ENCODE measurements at regions not wholly inside any gene's neighbourhood (a gene's known extent, or its start where the extent isn't known, plus 50 kb on each side); places are given as distances from the start of the nearest gene placed in this dataset.

- no peak for DNase-seq (ENCODE audit: low spot score)
- peaks cover 17% of the 10 kb centered on the region for H3K9me3 Mint-ChIP-seq (ENCODE audit: unreplicated experiment)
- H3K36me3 Mint-ChIP-seq (ENCODE audit: low read depth, unreplicated experiment): no peaks in the 10 kb centered on the region
- H3K27ac Mint-ChIP-seq (ENCODE audit: unreplicated experiment): no peak overlapping the region
- TF ChIP-seq, protein P1, sequence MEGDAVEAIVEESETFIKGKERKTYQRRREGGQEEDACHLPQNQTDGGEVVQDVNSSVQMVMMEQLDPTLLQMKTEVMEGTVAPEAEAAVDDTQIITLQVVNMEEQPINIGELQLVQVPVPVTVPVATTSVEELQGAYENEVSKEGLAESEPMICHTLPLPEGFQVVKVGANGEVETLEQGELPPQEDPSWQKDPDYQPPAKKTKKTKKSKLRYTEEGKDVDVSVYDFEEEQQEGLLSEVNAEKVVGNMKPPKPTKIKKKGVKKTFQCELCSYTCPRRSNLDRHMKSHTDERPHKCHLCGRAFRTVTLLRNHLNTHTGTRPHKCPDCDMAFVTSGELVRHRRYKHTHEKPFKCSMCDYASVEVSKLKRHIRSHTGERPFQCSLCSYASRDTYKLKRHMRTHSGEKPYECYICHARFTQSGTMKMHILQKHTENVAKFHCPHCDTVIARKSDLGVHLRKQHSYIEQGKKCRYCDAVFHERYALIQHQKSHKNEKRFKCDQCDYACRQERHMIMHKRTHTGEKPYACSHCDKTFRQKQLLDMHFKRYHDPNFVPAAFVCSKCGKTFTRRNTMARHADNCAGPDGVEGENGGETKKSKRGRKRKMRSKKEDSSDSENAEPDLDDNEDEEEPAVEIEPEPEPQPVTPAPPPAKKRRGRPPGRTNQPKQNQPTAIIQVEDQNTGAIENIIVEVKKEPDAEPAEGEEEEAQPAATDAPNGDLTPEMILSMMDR (IDR thresholded peaks at IDR 0.05; ENCODE audit: unreplicated experiment): no peak
- H3K4me3 Mint-ChIP-seq (ENCODE audit: unreplicated experiment): no peak overlapping the region
- no peaks in the 10 kb centered on the region for H3K27me3 Mint-ChIP-seq (ENCODE audit: unreplicated experiment)
- no peaks in the 10 kb centered on the region for H3K4me1 Mint-ChIP-seq (ENCODE audit: unreplicated experiment)
Measured at GRCh38 chr18:70870292-70870691, 581.4 kb downstream of the SOCS6 start.

DNA sequence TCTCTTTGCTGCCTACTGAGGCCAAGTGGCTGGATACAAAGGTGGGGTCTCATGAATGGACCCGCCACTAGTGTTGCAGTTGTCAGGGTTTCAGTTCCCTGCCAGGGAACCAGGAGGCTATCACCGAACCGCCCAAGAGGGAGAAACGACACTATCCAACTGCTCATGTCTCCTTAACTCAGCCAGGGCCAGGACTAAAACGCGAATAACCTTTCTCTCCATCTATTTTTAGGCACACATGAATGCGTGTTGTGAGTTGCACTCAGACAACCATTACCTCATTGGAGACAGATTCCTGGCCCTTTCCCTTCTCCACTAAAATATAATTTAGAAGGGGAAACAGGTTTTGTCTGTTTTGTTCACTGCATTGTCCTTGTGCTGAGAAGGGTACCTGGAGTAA, 559.5 kb downstream of the SOCS6 start:
- Mint-ChIP-seq H3K4me1 (ENCODE audit: unreplicated experiment) (no peaks in the 10 kb centered on the region), H3K36me3 (ENCODE audit: low read depth, unreplicated experiment) (peaks cover 4% of the 10 kb centered on the region), H3K27ac (ENCODE audit: unreplicated experiment) (no peak overlapping the region), H3K27me3 (ENCODE audit: unreplicated experiment) (no peaks in the 10 kb centered on the region), H3K9me3 (ENCODE audit: unreplicated experiment) (peaks cover 20% of the 10 kb centered on the region), H3K4me3 (ENCODE audit: unreplicated experiment) (no peak overlapping the region)
- TF ChIP-seq, protein P1 (IDR thresholded peaks at IDR 0.05; ENCODE audit: unreplicated experiment): no peak
- no peak for DNase-seq (ENCODE audit: low spot score)

GRCh38 chr18:70840649-70841048, 551.8 kb downstream of the SOCS6 start:
- Mint-ChIP-seq H3K27me3 (ENCODE audit: unreplicated experiment) (no peaks in the 10 kb centered on the region), H3K36me3 (ENCODE audit: low read depth, unreplicated experiment) (peaks cover 3% of the 10 kb centered on the region), H3K4me1 (ENCODE audit: unreplicated experiment) (no peaks in the 10 kb centered on the region), H3K9me3 (ENCODE audit: unreplicated experiment) (peaks cover 29% of the 10 kb centered on the region), H3K4me3 (ENCODE audit: unreplicated experiment) (no peak overlapping the region), H3K27ac (ENCODE audit: unreplicated experiment) (no peak overlapping the region)
- TF ChIP-seq, protein P1 (IDR thresholded peaks at IDR 0.05; ENCODE audit: unreplicated experiment): no peak
- no peak for DNase-seq (ENCODE audit: low spot score)

DNA sequence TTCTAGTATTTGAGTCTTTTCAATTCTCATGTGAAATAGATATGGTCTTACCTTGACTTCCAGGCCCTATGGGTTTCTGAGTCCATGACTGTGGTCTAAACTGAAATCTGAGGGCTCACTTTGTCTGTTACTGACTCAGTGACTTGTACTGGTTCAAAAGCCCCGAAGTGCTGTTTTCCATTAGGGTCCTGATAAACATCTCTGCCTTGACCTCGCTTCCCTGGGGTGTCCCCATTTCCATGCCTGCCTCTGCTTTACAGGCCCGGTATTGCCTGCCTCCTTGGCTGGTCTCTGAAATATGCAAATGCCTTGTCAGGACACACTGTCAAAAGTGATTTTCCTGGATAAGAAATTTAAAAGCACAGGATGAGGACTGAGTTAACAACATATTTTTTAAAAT, 538.8 kb downstream of the SOCS6 start:
- H3K27ac Mint-ChIP-seq (ENCODE audit: unreplicated experiment): no peak overlapping the region
- DNase-seq (ENCODE audit: low spot score): no peak
- H3K27me3 Mint-ChIP-seq (ENCODE audit: unreplicated experiment): peaks cover 2% of the 10 kb centered on the region
- H3K36me3 Mint-ChIP-seq (ENCODE audit: low read depth, unreplicated experiment): peaks cover 3% of the 10 kb centered on the region
- H3K4me1 Mint-ChIP-seq (ENCODE audit: unreplicated experiment): no peaks in the 10 kb centered on the region
- peaks cover 29% of the 10 kb centered on the region for H3K9me3 Mint-ChIP-seq (ENCODE audit: unreplicated experiment)
- TF ChIP-seq, protein P1 (IDR thresholded peaks at IDR 0.05; ENCODE audit: unreplicated experiment): no peak
- no peak overlapping the region for H3K4me3 Mint-ChIP-seq (ENCODE audit: unreplicated experiment)

DNA sequence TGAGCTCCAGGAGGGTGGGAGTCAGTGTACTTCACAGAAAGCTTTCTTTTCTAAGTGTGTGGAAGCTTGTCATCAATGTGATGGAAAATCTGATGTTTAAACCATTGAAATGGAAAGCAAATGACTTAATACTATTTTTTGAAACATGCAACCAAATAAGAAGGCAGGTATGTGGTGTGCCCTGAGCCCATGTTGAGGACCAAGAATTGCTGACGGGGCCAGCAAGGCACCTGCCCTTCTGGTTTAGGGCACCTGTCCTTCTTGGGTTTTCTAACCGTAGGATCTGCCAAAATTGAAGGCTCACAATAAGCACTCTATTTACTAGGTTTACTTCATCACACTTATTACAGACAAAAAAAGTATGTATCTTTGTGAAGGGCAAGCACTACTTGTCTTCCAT, 537.7 kb downstream of the SOCS6 start:
- peaks cover 2% of the 10 kb centered on the region for H3K27me3 Mint-ChIP-seq (ENCODE audit: unreplicated experiment)
- no peak for DNase-seq (ENCODE audit: low spot score)
- no peaks in the 10 kb centered on the region for H3K4me1 Mint-ChIP-seq (ENCODE audit: unreplicated experiment)
- H3K27ac Mint-ChIP-seq (ENCODE audit: unreplicated experiment): no peak overlapping the region
- peaks cover 20% of the 10 kb centered on the region for H3K9me3 Mint-ChIP-seq (ENCODE audit: unreplicated experiment)
- TF ChIP-seq, protein P1 (IDR thresholded peaks at IDR 0.05; ENCODE audit: unreplicated experiment): no peak
- H3K36me3 Mint-ChIP-seq (ENCODE audit: low read depth, unreplicated experiment): peaks cover 3% of the 10 kb centered on the region
- no peak overlapping the region for H3K4me3 Mint-ChIP-seq (ENCODE audit: unreplicated experiment)

Data from endothelial cell (in vitro differentiated cells).